Choroid plexus epithelial cell (primary cell): ENCODE measurements at regions not wholly inside any gene's neighbourhood (a gene's known extent, or its start where the extent isn't known, plus 50 kb on each side); places are given as distances from the start of the nearest gene placed in this dataset.

Source experiments
- DNase-seq: peaks from one replicate; pipeline ENCODE4 v3.0.0-alpha.2; 2010; ENCODE audit warnings: low read depth
- H3K4me3 ChIP-seq: 2 replicates; pipeline ENCODE4 v1.5.1; 2011; ENCODE audit warnings: low read depth, mild to moderate bottlenecking, control low read depth, low read length, moderate library complexity
- CTCF ChIP-seq: conservative IDR thresholded peaks from 2 replicates; pipeline ENCODE4 v1.5.1; 2011; ENCODE audit warnings: low read depth, mild to moderate bottlenecking, control low read depth, inconsistent platforms, low read length, moderate library complexity

DNA sequence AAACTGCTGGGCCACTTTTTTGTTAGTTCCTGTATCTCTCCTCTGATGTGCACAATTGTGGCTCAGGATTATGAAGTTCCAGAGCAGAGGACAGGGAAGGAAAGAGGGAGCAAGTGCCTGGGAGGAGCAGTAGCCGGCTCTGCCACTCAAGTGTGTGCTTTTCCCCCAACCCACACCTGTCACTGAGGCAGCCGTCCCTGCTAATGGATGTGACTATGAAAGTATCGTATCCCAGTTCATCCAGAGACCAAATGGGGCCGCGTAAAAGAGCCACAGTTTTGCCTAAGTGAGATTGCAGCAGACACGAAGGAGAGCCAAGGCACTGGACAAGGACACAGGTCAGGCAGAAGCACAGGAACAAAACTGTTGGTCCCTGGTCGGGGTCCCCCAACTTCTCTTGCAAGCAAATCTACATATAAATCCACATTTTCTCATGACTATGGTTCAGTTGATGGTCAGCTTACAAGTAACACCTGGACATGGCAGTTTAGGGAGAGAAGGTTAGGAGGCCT is 204.7 kb downstream of the RHOU start:
- H3K4me3 ChIP-seq: no peak overlapping the region
- no peak for DNase-seq
- TF ChIP-seq CTCF: no peak

DNA sequence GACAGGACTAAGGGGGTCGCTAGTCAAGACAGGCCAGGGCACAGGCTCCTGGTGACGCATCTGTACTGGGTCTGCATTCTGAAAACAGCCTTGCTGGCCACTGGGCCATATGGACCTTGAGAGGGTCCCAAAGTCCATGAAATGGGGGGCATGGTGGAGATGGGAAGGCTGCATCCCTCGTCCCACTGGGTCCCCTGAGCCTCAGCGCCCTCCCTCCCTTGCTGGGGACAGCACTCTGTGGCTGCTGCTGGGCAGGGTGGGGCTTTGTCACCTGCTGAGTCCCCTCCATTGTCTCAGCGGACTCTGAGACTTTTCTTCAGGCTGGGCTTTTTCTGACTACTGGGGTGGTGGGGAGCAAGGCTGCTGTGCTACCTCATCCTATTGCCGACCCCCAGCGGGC is 205.2 kb downstream of the RHOU start:
- no peak for TF ChIP-seq CTCF
- no peak overlapping the region for H3K4me3 ChIP-seq
- no peak for DNase-seq

GRCh38 chr1:228940926-228941325 is 205.6 kb downstream of the RHOU start:
- DNase-seq: no peak
- no peak overlapping the region for H3K4me3 ChIP-seq
- no peak for TF ChIP-seq CTCF

GRCh38 chr1:228941666-228942065 is 206.4 kb downstream of the RHOU start:
- no peak for TF ChIP-seq CTCF
- DNase-seq: no peak

DNA sequence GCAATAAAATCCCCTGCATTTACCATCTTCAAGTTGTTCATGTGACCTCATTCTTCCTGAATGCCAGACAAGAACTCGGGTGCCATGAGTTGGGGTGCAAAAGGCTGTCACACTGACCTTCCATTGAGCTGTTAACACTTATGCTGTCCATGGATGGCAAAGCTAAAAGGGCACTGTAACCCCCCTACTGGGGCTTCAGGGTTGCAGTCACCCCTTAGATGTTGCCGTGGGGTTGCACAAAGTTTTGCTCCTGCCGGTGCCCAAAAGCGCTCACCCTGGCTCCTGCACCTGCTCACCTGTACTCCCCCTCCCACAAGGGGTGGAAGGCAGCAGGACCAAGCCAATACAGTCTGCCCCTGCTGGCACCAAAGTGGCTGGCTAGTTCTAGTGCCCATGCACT is 208.2 kb downstream of the RHOU start:
- DNase-seq: no peak
- H3K4me3 ChIP-seq: no peak overlapping the region

More at GRCh38 chr1:228941666-228942065, 206.4 kb downstream of the RHOU start:
- H3K4me3 ChIP-seq: no peak overlapping the region

DNA sequence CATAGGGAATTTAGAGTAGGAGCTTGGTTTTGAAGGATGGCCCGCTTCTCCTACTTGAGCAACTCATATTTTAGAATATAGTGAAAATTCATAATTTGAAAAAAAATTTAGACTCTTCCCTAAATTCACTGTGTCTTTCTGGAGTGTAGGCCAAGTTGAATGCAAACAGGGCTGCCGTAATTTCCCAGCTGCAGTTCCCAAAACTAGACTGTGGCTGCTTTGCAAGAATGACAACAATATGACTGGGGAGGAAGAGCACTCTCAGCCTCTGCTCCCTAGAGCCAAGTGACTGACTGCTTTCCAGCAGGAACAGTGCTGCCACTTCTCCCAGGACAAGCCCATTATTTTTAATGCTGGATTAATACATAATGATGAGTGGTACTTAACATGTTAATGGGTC is 209.0 kb downstream of the RHOU start:
- TF ChIP-seq CTCF: no peak
- DNase-seq: no peak
- H3K4me3 ChIP-seq: no peak overlapping the region

More for the DNA sequence above, 208.2 kb downstream of the RHOU start:
- no peak for TF ChIP-seq CTCF

- TF ChIP-seq CTCF: no peak
- DNase-seq: peak; percentile 53
- no peak overlapping the region for H3K4me3 ChIP-seq
These were observed 209.7 kb downstream of the RHOU start for GRCh38 chr1:228944935-228945371.
